AG04449 (cell line): ENCODE measurements at regions not wholly inside any gene's neighbourhood (a gene's known extent, or its start where the extent isn't known, plus 50 kb on each side); places are given as distances from the start of the nearest gene placed in this dataset.

Experiments used
- CTCF ChIA-PET: fragments of 350-600 bp; formaldehyde crosslinking; extraction: SDS; loops from one replicate; lab custom pipeline; 2021; ENCODE audit warnings: antibody characterized with exemption; lab: Yijun Ruan, JAX
- POLR2A ChIA-PET: fragments of 400-600, 350-600 bp; formaldehyde crosslinking; extraction: SDS; loops from one replicate; lab custom pipeline; 2020; ENCODE audit warnings: antibody characterized with exemption, inconsistent platforms; lab: Yijun Ruan, JAX
- DNase-seq: peaks from one replicate; pipeline ENCODE4 v3.0.0-alpha.2; 2010; ENCODE audit warnings: low read depth, low spot score
- H3K4me3 ChIP-seq: 2 replicates; pipeline ENCODE4 v1.5.1; 2011; ENCODE audit warnings: low read depth, mild to moderate bottlenecking, control low read depth, low read length
- CTCF ChIP-seq: IDR thresholded peaks from one replicate; pipeline ENCODE4 v1.5.1; 2011; ENCODE audit warnings: mild to moderate bottlenecking, moderate library complexity, low read length, control low read depth, inconsistent platforms; ENCODE audit not compliant: insufficient read depth; ENCODE audit errors: missing control alignments

- no peak overlapping the region for H3K4me3 ChIP-seq
- no peak for TF ChIP-seq CTCF
- DNase-seq, result no peak
- CTCF ChIA-PET, result no interaction called here
- POLR2A ChIA-PET, result no interaction called here
Observed at GRCh38 chr1:57594002-57594401, 170.1 kb upstream of the DAB1 start.

- ChIA-PET POLR2A (no interaction called here), CTCF (no interaction called here)
- TF ChIP-seq CTCF, result no peak
- H3K4me3 ChIP-seq, result no peak overlapping the region
- no peak for DNase-seq
Observed at GRCh38 chr1:57591842-57592241, 168.0 kb upstream of the DAB1 start.

- no peak overlapping the region for H3K4me3 ChIP-seq
- no peak for DNase-seq
- POLR2A ChIA-PET, result no interaction called here
- CTCF ChIA-PET, result no interaction called here
- TF ChIP-seq CTCF, result no peak
Observed at GRCh38 chr1:57590978-57591377, 167.1 kb upstream of the DAB1 start.

GRCh38 chr1:57586842-57587241 lies 163.0 kb upstream of the DAB1 start:
- H3K4me3 ChIP-seq, result no peak overlapping the region
- DNase-seq, result no peak
- TF ChIP-seq CTCF, result no peak
- CTCF ChIA-PET, result no interaction called here
- POLR2A ChIA-PET, result no interaction called here

GRCh38 chr1:57578680-57579079 lies 154.8 kb upstream of the DAB1 start:
- no peak for TF ChIP-seq CTCF
- CTCF ChIA-PET, result interaction anchor here (0.8 kb wide), 1 partner anchor 20 kb away, joined by 3 read pairs; no protein-coding TSS in a partner anchor

GRCh38 chr1:57578099-57578498 lies 154.2 kb upstream of the DAB1 start:
- ChIA-PET POLR2A (no interaction called here), CTCF (interaction anchor here (0.8 kb wide), 1 partner anchor 21 kb away, joined by 3 read pairs; no protein-coding TSS in a partner anchor)
- no peak for TF ChIP-seq CTCF
- no peak overlapping the region for H3K4me3 ChIP-seq
- DNase-seq, result no peak

More at GRCh38 chr1:57578680-57579079, 154.8 kb upstream of the DAB1 start:
- no peak for DNase-seq
- POLR2A ChIA-PET, result no interaction called here
- H3K4me3 ChIP-seq, result no peak overlapping the region
